HCT116 (cell line): ENCODE measurements at regions not wholly inside any gene's neighbourhood (a gene's known extent, or its start where the extent isn't known, plus 50 kb on each side); places are given as distances from the start of the nearest gene placed in this dataset.

Source experiments
- ATAC-seq: fragments of 200-7000 bp; cut with Tn5 transposase; 2 replicates; pipeline ENCODE4 v1.9.1; 2020; ENCODE audit warnings: mild to moderate bottlenecking, moderate library complexity
- BruUV-seq: library from RNA; stranded (reverse); fragments of 400-500 nt; replicated peaks from 2 replicates; lab custom pipeline; 2021; lab: Mats Ljungman, UMichigan
- CTCF ChIA-PET: fragments of 300-600 bp; sonication (Branson Sonifier 250); formaldehyde crosslinking; loops from one replicate; lab custom pipeline; 2021; ENCODE audit warnings: antibody characterized with exemption; lab: Charles Lee
- POLR2A ChIA-PET: fragments of 300-600, 350-600 bp; sonication (Branson Sonifier 250); formaldehyde crosslinking; loops from one replicate; lab custom pipeline; 2021; ENCODE audit warnings: antibody characterized with exemption; lab: Charles Lee
- RAD21 ChIA-PET, 2 experiments: fragments of 300-600 bp; sonication (Branson Sonifier 250); formaldehyde crosslinking; loops; one replicate each; lab custom pipeline; 2023; ENCODE audit warnings: low total read pairs in 2 of 2; ENCODE audit not compliant: uncharacterized antibody in 2 of 2, unreplicated experiment in 2 of 2, low non-redundant PET in 1 of 2; lab: Charles Lee
- DNase-seq: peaks from one replicate; pipeline ENCODE4 v3.0.0-alpha.2; 2010; ENCODE audit warnings: low read depth, low spot score
- H2AFZ ChIP-seq: fragments of 200-600 bp; shearing (Covaris generic), sonication (generic); 2 replicates; pipeline ENCODE4 v1.6.1; 2017; ENCODE audit warnings: low read depth, mixed run types, mixed read lengths, antibody characterized with exemption, low read length; ENCODE audit not compliant: poor library complexity, severe bottlenecking
- H3K27ac ChIP-seq: 2 replicates; pipeline ENCODE4 v1.5.1; 2012; ENCODE audit warnings: low read depth, low read length
- H3K27me3 ChIP-seq: fragments of 200-600 bp; sonication (generic); 2 replicates; pipeline ENCODE4 v1.6.1; 2016; ENCODE audit warnings: mixed run types, low read length, mixed read lengths; ENCODE audit not compliant: insufficient read depth
- H3K36me3 ChIP-seq, 2 experiments: fragments of 200-500 bp in 1 of 2; fragments of 200-600 bp in 1 of 2; sonication (Bioruptor generic) in 1 of 2; sonication (generic) in 1 of 2; 2 replicates each; pipeline versions ENCODE4 v1.5.1 to v1.6.1; 2014 to 2016; ENCODE audit warnings: low read length in 2 of 2, inconsistent platforms in 1 of 2, mixed read lengths in 1 of 2, mixed run types in 1 of 2; ENCODE audit not compliant: insufficient read depth in 2 of 2, control insufficient read depth in 1 of 2
- H3K4me1 ChIP-seq, 2 experiments: fragments of 200-600 bp in 1 of 2; sonication (generic) in 1 of 2; 2 replicates each; pipeline versions ENCODE4 v1.5.1 to v1.6.1; 2012 to 2017; ENCODE audit warnings: low read length in 2 of 2, inconsistent platforms in 1 of 2, mild to moderate bottlenecking in 1 of 2, mixed read lengths in 1 of 2, mixed run types in 1 of 2, moderate library complexity in 1 of 2; ENCODE audit not compliant: insufficient read depth in 2 of 2, control insufficient read depth in 1 of 2
- H3K4me2 ChIP-seq: fragments of 200-600 bp; sonication (generic); 2 replicates; pipeline ENCODE4 v1.6.1; 2017; ENCODE audit warnings: mixed run types, low read length, mixed read lengths
- H3K4me3 ChIP-seq, 2 experiments: fragments of 200-600 bp in 1 of 2; sonication (generic) in 1 of 2; replicated peaks in 1 of 2; 2 replicates each; pipeline ENCODE4 v1.5.1; 2011 to 2016; ENCODE audit warnings: low read length in 2 of 2, control low read depth in 1 of 2, low read depth in 1 of 2, mild to moderate bottlenecking in 1 of 2, mixed read lengths in 1 of 2, mixed run types in 1 of 2
- H3K79me2 ChIP-seq: fragments of 200-600 bp; sonication (generic); 2 replicates; pipeline ENCODE4 v1.6.1; 2017; ENCODE audit warnings: mild to moderate bottlenecking, mixed run types, low read length, moderate library complexity, mixed read lengths; ENCODE audit not compliant: insufficient read depth
- H3K9ac ChIP-seq: fragments of 200-600 bp; sonication (generic); 2 replicates; pipeline ENCODE4 v1.6.1; 2016; ENCODE audit warnings: low read length, mixed read lengths
- H3K9me2 ChIP-seq: fragments of 200-600 bp; sonication (generic), shearing (Covaris generic); 2 replicates; pipeline ENCODE4 v1.6.1; 2017; ENCODE audit warnings: mixed run types, mild to moderate bottlenecking, moderate library complexity; ENCODE audit not compliant: insufficient read depth
- H3K9me3 ChIP-seq, 2 experiments: fragments of 200-500 bp in 1 of 2; fragments of 200-600 bp in 1 of 2; sonication (Bioruptor generic) in 1 of 2; sonication (generic) in 1 of 2; 2 replicates each; pipeline ENCODE4 v1.6.1; 2014 to 2017; ENCODE audit warnings: low read length in 2 of 2, mixed read lengths in 2 of 2, inconsistent platforms in 1 of 2, low read depth in 1 of 2, mild to moderate bottlenecking in 1 of 2, mixed run types in 1 of 2, moderate library complexity in 1 of 2; ENCODE audit not compliant: control insufficient read depth in 1 of 2, insufficient read depth in 1 of 2
- H4K20me1 ChIP-seq: fragments of 200-600 bp; sonication (generic), shearing (Covaris generic); 2 replicates; pipeline ENCODE4 v1.6.1; 2017; ENCODE audit warnings: mixed run types, mild to moderate bottlenecking, moderate library complexity; ENCODE audit not compliant: insufficient read depth
- CBX3 ChIP-seq: IDR thresholded peaks from 2 replicates; pipeline ENCODE4 v1.6.1; 2012; ENCODE audit warnings: low read depth
- CEBPB ChIP-seq: IDR thresholded peaks from 2 replicates; pipeline ENCODE4 v1.6.1; 2012; ENCODE audit warnings: low read depth
- EGR1 ChIP-seq: IDR thresholded peaks from 2 replicates; pipeline ENCODE4 v1.6.1; 2012; ENCODE audit warnings: low read depth
- EZH2 ChIP-seq: fragments of 200-600 bp; sonication (generic); IDR thresholded peaks from 2 replicates; pipeline ENCODE4 v1.6.1; 2017; ENCODE audit warnings: antibody characterized with exemption, mixed run types
- EZH2phosphoT487 ChIP-seq: fragments of 200-600 bp; IDR thresholded peaks from 2 replicates; pipeline ENCODE4 v1.6.1; 2018; ENCODE audit warnings: antibody characterized with exemption, borderline replicate concordance
- FOSL1 ChIP-seq: IDR thresholded peaks from 2 replicates; pipeline ENCODE4 v1.6.1; 2012; ENCODE audit warnings: low read depth
- JUND ChIP-seq: IDR thresholded peaks from 2 replicates; pipeline ENCODE4 v1.6.1; 2012
- POLR2A ChIP-seq: IDR thresholded peaks from 2 replicates; pipeline ENCODE4 v1.7.0; 2011; ENCODE audit warnings: borderline replicate concordance; ENCODE audit not compliant: insufficient read depth, insufficient read length; ENCODE audit errors: extremely low read depth
- POLR2AphosphoS5 ChIP-seq: IDR thresholded peaks from 2 replicates; pipeline ENCODE4 v1.6.1; 2011; ENCODE audit warnings: mild to moderate bottlenecking, low read depth, low read length, moderate library complexity
- RAD21 ChIP-seq: IDR thresholded peaks from 2 replicates; pipeline ENCODE4 v1.6.1; 2012; ENCODE audit warnings: low read depth, mild to moderate bottlenecking
- SP1 ChIP-seq: IDR thresholded peaks from 2 replicates; pipeline ENCODE4 v1.6.1; 2012; ENCODE audit warnings: low read depth
- SRF ChIP-seq: IDR thresholded peaks from 2 replicates; pipeline ENCODE4 v1.6.1; 2012; ENCODE audit warnings: low read depth
- YY1 ChIP-seq: IDR thresholded peaks from 2 replicates; pipeline ENCODE4 v1.6.1; 2011; ENCODE audit warnings: low read length, low read depth, moderate library complexity, mild to moderate bottlenecking; ENCODE audit not compliant: insufficient replicate concordance; ENCODE audit errors: extremely low read depth
- ZFX ChIP-seq: fragments of 450-650 bp; IDR thresholded peaks from 2 replicates; pipeline ENCODE4 v1.6.1; 2017
- ZNF274 ChIP-seq: fragments of 200-500 bp; sonication (Bioruptor generic); IDR thresholded peaks from 2 replicates; pipeline ENCODE4 v1.6.1; 2014; ENCODE audit warnings: mild to moderate bottlenecking, low read depth, low read length, inconsistent platforms
- intact Hi-C: fragments of 100-400 bp; cut with micrococcal nuclease; formaldehyde crosslinking; loops from 2 replicates; pipeline ENCODE4 v1.10.0; 2022
- TF ChIP-seq, protein P1 (sequence below): IDR thresholded peaks from 2 replicates; pipeline ENCODE4 v1.6.1; 2011; ENCODE audit warnings: mild to moderate bottlenecking, low read length, moderate library complexity; ENCODE audit not compliant: insufficient replicate concordance; ENCODE audit errors: extremely low read depth
- TF ChIP-seq, protein P2 (sequence below): IDR thresholded peaks from 2 replicates; pipeline ENCODE4 v1.6.1; 2012
- TF ChIP-seq, protein P3 (sequence below): IDR thresholded peaks from 2 replicates; pipeline ENCODE4 v1.6.1; 2012

DNA sequence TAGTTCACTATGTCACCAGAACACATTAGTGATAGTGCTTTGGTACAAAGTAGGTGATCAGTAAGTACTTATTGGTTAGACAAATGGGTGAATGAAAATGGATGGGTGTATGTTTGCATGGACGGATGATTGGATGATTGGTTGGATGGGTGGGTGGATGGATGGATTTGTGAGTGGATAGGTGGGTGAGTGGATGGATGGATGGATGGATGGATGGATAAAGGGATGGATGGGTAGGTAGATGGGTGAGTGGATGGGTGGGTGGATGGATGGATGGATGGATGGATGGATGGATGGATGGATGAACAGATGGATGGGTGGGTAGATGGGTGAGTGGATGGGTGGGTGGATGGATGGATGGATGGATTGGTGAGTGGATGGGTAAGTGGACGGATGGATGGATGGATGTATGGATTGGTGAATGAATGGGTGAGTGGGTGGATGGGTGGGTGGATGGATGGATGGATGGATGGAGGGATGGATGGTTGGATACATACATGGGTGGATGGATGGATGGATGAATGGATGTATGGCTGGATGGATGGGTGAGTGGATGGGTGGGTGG is 225.3 kb upstream of the GSE1 start:
- Histone ChIP-seq H3K27me3 (no peaks in the 10 kb centered on the region), H4K20me1 (no peaks in the 10 kb centered on the region), H3K79me2 (no peaks in the 10 kb centered on the region), H3K9me3 (peaks cover 0 to 4% of the 10 kb centered on the region in 2 experiments; a peak in 1 of 4 replicates), H3K9me2 (no peaks in the 10 kb centered on the region), H3K4me2 (no peak overlapping the region), H3K4me1 (peaks cover 25% of the 10 kb centered on the region in 2 experiments), H3K9ac (no peak overlapping the region), H2AFZ (no peak overlapping the region), H3K27ac (no peak overlapping the region), H3K4me3 (no peak overlapping the region), H3K36me3 (no peaks in the 10 kb centered on the region)
- POLR2A ChIA-PET = no interaction called here
- intact Hi-C loops = no loop called here
- DNase-seq (no peak), ATAC-seq (no peak)
- no peak for TF ChIP-seq EGR1
- no peak for TF ChIP-seq POLR2AphosphoS5
- TF ChIP-seq FOSL1 = no peak
- no peak for TF ChIP-seq JUND
- no peak for TF ChIP-seq ZNF274
- TF ChIP-seq POLR2A = no peak
- no peak for TF ChIP-seq RAD21
- TF ChIP-seq, protein P1, sequence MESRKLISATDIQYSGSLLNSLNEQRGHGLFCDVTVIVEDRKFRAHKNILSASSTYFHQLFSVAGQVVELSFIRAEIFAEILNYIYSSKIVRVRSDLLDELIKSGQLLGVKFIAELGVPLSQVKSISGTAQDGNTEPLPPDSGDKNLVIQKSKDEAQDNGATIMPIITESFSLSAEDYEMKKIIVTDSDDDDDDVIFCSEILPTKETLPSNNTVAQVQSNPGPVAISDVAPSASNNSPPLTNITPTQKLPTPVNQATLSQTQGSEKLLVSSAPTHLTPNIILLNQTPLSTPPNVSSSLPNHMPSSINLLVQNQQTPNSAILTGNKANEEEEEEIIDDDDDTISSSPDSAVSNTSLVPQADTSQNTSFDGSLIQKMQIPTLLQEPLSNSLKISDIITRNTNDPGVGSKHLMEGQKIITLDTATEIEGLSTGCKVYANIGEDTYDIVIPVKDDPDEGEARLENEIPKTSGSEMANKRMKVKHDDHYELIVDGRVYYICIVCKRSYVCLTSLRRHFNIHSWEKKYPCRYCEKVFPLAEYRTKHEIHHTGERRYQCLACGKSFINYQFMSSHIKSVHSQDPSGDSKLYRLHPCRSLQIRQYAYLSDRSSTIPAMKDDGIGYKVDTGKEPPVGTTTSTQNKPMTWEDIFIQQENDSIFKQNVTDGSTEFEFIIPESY = no peak
- no peak for TF ChIP-seq SRF
- TF ChIP-seq ZFX = no peak
- no peak for TF ChIP-seq CBX3
- no peak for TF ChIP-seq CEBPB
- TF ChIP-seq YY1 = no peak
- TF ChIP-seq, protein P2, sequence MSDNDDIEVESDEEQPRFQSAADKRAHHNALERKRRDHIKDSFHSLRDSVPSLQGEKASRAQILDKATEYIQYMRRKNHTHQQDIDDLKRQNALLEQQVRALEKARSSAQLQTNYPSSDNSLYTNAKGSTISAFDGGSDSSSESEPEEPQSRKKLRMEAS = no peak
- TF ChIP-seq, protein P3, sequence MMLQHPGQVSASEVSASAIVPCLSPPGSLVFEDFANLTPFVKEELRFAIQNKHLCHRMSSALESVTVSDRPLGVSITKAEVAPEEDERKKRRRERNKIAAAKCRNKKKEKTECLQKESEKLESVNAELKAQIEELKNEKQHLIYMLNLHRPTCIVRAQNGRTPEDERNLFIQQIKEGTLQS = no peak
- no peak for TF ChIP-seq EZH2phosphoT487
- TF ChIP-seq EZH2 = no peak
- no peak for TF ChIP-seq SP1
- CTCF ChIA-PET = interaction anchor here (0.6 kb wide), 1 partner anchor 386 kb away, joined by 3 read pairs; no protein-coding TSS in a partner anchor
- BruUV-seq = no TSS peak
- RAD21 ChIA-PET = no interaction called here
